Omental fat pad (tissue), 3 donors: ENCODE measurements at regions not wholly inside any gene's neighbourhood (a gene's known extent, or its start where the extent isn't known, plus 50 kb on each side); places are given as distances from the start of the nearest gene placed in this dataset.

ENCODE experiments used
- ATAC-seq: fragments of 150-250 bp; one replicate; pipeline ENCODE4 v1.9.1; 2016; ENCODE audit warnings: mild to moderate bottlenecking, moderate library complexity; ENCODE audit not compliant: low FRiP score
- DNase-seq: peaks from one replicate; pipeline ENCODE4 v3.0.0-alpha.2; 2019; ENCODE audit warnings: low spot score
- TF ChIP-seq, protein P1 (sequence below), 3 donors: fragments of 450-650 bp; IDR thresholded peaks; one replicate each; pipeline ENCODE4 v1.5.1; 2016 to 2017; ENCODE audit warnings: antibody characterized with exemption in 3 of 3, mild to moderate bottlenecking in 3 of 3, moderate library complexity in 2 of 3

DNA sequence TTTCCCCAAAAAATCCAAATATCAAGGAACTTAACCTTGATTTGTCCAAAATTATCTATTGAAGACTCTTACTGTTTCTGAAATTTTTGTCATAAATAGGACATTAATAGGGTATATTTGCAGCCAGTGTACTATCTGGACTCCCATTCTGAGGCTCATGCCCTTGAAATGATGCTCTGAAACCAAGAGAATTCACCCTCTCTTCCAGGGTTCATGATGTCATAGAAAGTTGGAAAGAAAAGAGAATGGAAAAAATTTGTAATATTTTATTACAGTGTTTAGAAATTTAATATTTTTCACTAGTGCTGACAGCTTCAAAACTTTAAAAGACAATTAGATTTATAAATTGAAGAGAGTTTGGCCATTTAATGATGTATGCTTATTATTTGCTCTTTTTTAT is 712.5 kb downstream of the MCTP2 start:
- DNase-seq (no peak), ATAC-seq (no peak)
- TF ChIP-seq, protein P1, sequence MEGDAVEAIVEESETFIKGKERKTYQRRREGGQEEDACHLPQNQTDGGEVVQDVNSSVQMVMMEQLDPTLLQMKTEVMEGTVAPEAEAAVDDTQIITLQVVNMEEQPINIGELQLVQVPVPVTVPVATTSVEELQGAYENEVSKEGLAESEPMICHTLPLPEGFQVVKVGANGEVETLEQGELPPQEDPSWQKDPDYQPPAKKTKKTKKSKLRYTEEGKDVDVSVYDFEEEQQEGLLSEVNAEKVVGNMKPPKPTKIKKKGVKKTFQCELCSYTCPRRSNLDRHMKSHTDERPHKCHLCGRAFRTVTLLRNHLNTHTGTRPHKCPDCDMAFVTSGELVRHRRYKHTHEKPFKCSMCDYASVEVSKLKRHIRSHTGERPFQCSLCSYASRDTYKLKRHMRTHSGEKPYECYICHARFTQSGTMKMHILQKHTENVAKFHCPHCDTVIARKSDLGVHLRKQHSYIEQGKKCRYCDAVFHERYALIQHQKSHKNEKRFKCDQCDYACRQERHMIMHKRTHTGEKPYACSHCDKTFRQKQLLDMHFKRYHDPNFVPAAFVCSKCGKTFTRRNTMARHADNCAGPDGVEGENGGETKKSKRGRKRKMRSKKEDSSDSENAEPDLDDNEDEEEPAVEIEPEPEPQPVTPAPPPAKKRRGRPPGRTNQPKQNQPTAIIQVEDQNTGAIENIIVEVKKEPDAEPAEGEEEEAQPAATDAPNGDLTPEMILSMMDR (IDR thresholded peaks at IDR 0.05) = no peak

DNA sequence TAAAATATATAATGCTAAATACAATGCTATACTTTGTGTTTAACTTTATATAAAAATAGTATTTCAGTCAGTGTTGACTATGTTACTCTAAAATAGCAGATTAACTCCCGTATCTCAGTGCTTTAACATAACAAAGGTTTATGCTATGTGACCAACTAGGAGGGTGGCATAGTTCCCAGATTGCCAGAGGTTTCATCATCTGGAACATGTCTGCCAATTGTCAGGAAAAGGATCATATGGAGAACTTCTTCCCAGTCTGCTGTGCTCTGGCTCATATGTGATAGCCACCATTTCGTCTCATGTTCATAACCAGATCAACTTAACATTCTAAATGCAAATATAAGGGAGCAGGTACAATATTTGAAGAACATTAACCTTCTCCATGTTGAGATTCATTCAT is 720.2 kb downstream of the MCTP2 start:
- TF ChIP-seq, protein P1 (IDR thresholded peaks at IDR 0.05) = no peak
- ATAC-seq = no peak
- no peak for DNase-seq

DNA sequence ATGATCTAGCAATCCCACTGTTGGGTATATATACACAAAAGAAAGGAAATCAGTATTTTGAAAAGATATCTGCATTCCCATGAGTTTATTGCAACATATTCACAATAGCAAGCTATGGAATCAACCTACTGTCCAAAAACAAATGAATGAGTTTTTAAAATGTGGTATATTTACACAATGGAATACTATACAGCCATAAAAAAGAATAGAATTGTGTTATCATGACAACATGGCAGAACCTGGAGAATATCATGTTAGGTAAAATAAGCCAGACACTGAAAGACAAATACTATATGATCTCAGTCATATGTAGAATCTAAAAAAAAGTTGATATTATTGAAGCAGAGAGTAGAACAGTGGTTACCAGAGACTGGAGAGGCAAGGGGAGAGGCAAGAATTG is 732.6 kb downstream of the MCTP2 start:
- ATAC-seq (no peak), DNase-seq (no peak)
- TF ChIP-seq, protein P1 (IDR thresholded peaks at IDR 0.05) = no peak

DNA sequence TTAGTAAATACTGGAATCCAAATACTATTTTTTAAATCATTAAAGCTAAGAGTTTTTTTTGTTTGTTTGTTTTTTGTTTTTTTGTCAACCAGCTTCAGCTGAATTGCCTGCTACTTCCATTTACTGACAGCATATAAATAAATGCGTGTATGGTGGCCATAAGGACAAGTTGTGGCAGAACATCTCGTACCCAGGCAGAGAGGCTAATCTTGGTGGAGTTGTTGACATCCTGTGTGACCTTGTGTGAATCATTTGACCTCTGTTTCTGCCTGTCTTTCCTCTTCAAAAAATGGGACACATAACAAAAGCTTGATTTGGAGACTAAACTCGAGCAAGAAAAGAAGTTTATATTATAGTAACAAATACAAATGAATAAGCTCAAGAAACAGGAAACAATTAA is 734.2 kb downstream of the MCTP2 start:
- ATAC-seq (no peak), DNase-seq (no peak)
- TF ChIP-seq, protein P1 (IDR thresholded peaks at IDR 0.05) = no peak

DNA sequence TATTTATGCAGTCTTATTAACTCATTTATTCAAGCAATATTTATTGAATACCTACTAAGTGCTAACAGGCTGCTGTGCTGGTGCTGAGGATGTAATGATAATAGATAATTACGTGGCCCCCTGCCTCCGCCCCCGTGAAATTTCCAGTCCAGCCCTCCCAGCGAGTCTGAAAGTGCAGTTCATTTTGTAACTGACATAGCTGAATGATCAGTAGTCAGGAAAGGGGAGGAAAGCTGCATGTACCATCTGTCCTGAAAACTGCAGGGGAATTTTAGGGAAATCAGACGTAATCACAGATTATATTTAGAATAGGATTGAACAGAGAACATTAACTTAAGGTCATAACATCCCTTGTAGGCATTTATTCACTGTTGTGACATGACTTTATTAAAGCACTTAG is 736.8 kb downstream of the MCTP2 start:
- DNase-seq = no peak
- ATAC-seq = no peak
- TF ChIP-seq, protein P1 (IDR thresholded peaks at IDR 0.05) = no peak

DNA sequence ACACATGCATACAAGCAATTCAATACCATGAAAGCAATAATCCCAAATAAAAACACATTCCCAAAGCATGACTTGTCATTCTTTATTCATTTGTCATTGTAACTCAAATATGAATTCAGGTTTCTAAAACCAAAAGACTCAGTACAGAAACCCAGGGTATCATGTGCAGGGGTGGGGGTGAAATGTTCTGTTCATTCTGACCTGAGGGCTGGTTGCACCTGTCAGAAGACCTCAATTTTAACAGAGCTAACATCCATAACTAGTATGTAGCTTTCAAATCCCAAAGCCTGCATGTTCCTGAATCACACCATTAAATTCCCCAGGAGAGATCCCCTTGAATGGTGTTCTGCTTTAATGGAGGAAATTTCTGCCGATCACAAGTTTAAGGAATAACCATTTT is 738.7 kb downstream of the MCTP2 start:
- TF ChIP-seq, protein P1 (IDR thresholded peaks at IDR 0.05) = no peak
- DNase-seq (no peak), ATAC-seq (no peak)

DNA sequence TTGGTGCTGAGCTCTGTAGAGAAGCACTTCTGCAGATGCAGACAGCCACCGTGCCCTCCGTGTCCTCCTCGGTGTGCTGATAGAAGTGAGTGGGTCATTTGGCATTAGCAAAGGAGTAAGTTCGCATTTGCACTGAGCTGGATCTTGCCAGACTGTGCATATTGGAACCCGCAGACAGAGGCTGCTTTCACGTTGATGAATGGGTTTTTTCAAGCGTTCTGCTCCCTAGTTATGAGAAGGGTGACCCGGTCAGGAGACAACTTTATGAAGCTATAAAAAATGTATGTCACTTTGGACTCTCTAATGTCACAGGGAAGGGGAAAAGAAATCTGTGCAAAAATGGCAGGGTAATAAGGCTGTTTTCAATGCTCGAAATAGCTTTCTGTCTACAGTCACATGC is 739.4 kb downstream of the MCTP2 start:
- ATAC-seq (no peak), DNase-seq (no peak)
- TF ChIP-seq, protein P1 (IDR thresholded peaks at IDR 0.05) = no peak
